ENCODE measurements at regions not wholly inside any gene's neighbourhood (a gene's known extent, or its start where the extent isn't known, plus 50 kb on each side); places are given as distances from the start of the nearest gene placed in this dataset.

GRCh38 chr6:153831350-153832078 is 207.5 kb upstream of the OPRM1 start:
- no TSS peak for BruUV-seq (replicated peaks)
- POLR2A ChIA-PET: no interaction called here
- CTCF ChIA-PET: no interaction called here
- TF ChIP-seq CTCF (IDR thresholded peaks at IDR 0.05; ENCODE audit: unreplicated experiment): no peak
- Mint-ChIP-seq H3K27me3 (ENCODE audit: insufficient read depth, unreplicated experiment) (no peaks in the 10 kb centered on the region), H3K4me3 (ENCODE audit: unreplicated experiment) (no peak overlapping the region), H3K9me3 (ENCODE audit: unreplicated experiment) (no peaks in the 10 kb centered on the region), H3K36me3 (ENCODE audit: insufficient read depth, unreplicated experiment) (no peaks in the 10 kb centered on the region), H3K4me1 (ENCODE audit: insufficient read depth, unreplicated experiment) (no peaks in the 10 kb centered on the region), H3K27ac (ENCODE audit: low read depth, unreplicated experiment) (no peak overlapping the region)
- DNase-seq (ENCODE audit: unreplicated experiment): no peak
- intact Hi-C loops (cut with micrococcal nuclease): no loop called here

GRCh38 chr6:153817173-153817572 is 221.9 kb upstream of the OPRM1 start:
- no peaks in the 10 kb centered on the region for H3K27me3 Mint-ChIP-seq (ENCODE audit: insufficient read depth, unreplicated experiment)
- ChIA-PET POLR2A (no interaction called here), CTCF (no interaction called here)
- H3K27ac Mint-ChIP-seq (ENCODE audit: low read depth, unreplicated experiment): no peak overlapping the region
- H3K36me3 Mint-ChIP-seq (ENCODE audit: insufficient read depth, unreplicated experiment): no peaks in the 10 kb centered on the region
- intact Hi-C loops (cut with micrococcal nuclease): no loop called here
- no peak for DNase-seq (ENCODE audit: unreplicated experiment)
- no peak for TF ChIP-seq CTCF (IDR thresholded peaks at IDR 0.05; ENCODE audit: unreplicated experiment)
- no peaks in the 10 kb centered on the region for H3K4me1 Mint-ChIP-seq (ENCODE audit: insufficient read depth, unreplicated experiment)
- H3K4me3 Mint-ChIP-seq (ENCODE audit: unreplicated experiment): no peak overlapping the region
- BruUV-seq (replicated peaks): no TSS peak
- peaks cover 7% of the 10 kb centered on the region for H3K9me3 Mint-ChIP-seq (ENCODE audit: unreplicated experiment)

- H3K36me3 Mint-ChIP-seq (ENCODE audit: insufficient read depth, unreplicated experiment): no peaks in the 10 kb centered on the region
- no peaks in the 10 kb centered on the region for H3K27me3 Mint-ChIP-seq (ENCODE audit: insufficient read depth, unreplicated experiment)
- peaks cover 11% of the 10 kb centered on the region for H3K9me3 Mint-ChIP-seq (ENCODE audit: unreplicated experiment)
- intact Hi-C loops (cut with micrococcal nuclease): no loop called here
- no peak overlapping the region for H3K4me3 Mint-ChIP-seq (ENCODE audit: unreplicated experiment)
- no peak overlapping the region for H3K27ac Mint-ChIP-seq (ENCODE audit: low read depth, unreplicated experiment)
- POLR2A ChIA-PET: interaction anchor here (0.8 kb wide), 1 partner anchor 8 kb away, joined by 3 read pairs; no protein-coding TSS in a partner anchor
- no TSS peak for BruUV-seq (replicated peaks)
- no peaks in the 10 kb centered on the region for H3K4me1 Mint-ChIP-seq (ENCODE audit: insufficient read depth, unreplicated experiment)
- DNase-seq (ENCODE audit: unreplicated experiment): no peak
- CTCF ChIA-PET: no interaction called here
- no peak for TF ChIP-seq CTCF (IDR thresholded peaks at IDR 0.05; ENCODE audit: unreplicated experiment)
Measured at GRCh38 chr6:153816366-153816765, 222.7 kb upstream of the OPRM1 start.

- no peak overlapping the region for H3K27ac Mint-ChIP-seq (ENCODE audit: low read depth, unreplicated experiment)
- H3K4me1 Mint-ChIP-seq (ENCODE audit: insufficient read depth, unreplicated experiment): no peaks in the 10 kb centered on the region
- TF ChIP-seq CTCF (IDR thresholded peaks at IDR 0.05; ENCODE audit: unreplicated experiment): peak; percentile 23
- no peaks in the 10 kb centered on the region for H3K27me3 Mint-ChIP-seq (ENCODE audit: insufficient read depth, unreplicated experiment)
- no peaks in the 10 kb centered on the region for H3K36me3 Mint-ChIP-seq (ENCODE audit: insufficient read depth, unreplicated experiment)
- ChIA-PET POLR2A (no interaction called here), CTCF (interaction anchor here (0.6 to 1.0 kb wide), 2 partner anchors 11 to 1138 kb away, joined by 3 read pairs; no protein-coding TSS in a partner anchor)
- intact Hi-C loops (cut with micrococcal nuclease): no loop called here
- no TSS peak for BruUV-seq (replicated peaks)
- peaks cover 12% of the 10 kb centered on the region for H3K9me3 Mint-ChIP-seq (ENCODE audit: unreplicated experiment)
- no peak overlapping the region for H3K4me3 Mint-ChIP-seq (ENCODE audit: unreplicated experiment)
- peak; percentile 24 for DNase-seq (ENCODE audit: unreplicated experiment)
Measured at GRCh38 chr6:153814136-153814535, 224.9 kb upstream of the OPRM1 start.

Measured in MCF 10A (cell line).